GM19025 (cell line): ENCODE measurements at regions not wholly inside any gene's neighbourhood (a gene's known extent, or its start where the extent isn't known, plus 50 kb on each side); places are given as distances from the start of the nearest gene placed in this dataset.

Source experiments
- ATAC-seq: cut with Tn5 transposase; IDR thresholded peaks from one replicate; pipeline ENCODE4 v1.9.1; 2021; ENCODE audit warnings: mild to moderate bottlenecking, low read depth, moderate library complexity; ENCODE audit not compliant: unreplicated experiment

DNA sequence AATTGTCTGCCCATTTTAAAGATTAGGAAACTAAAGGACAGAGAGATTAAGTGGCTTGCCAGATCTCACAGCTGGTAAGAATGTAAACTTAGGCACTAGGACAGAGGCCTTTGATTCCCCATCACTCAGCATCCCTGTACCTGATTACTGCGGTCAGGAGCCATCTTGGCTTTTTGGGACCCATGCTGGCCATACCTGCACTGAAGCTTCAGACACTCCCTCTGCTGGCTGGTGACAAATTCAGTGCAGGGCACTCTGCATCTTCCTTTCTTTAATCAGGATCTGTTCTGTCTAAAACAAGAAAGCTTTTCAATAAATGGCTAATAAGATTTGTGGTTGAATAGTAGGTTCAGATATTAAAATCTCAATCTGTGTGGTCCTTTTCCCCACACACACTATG lies 215.5 kb upstream of the RORB start:
- ATAC-seq, result no peak

- no peak for ATAC-seq
Measured at GRCh38 chr9:74282526-74283253, 214.4 kb upstream of the RORB start.

DNA sequence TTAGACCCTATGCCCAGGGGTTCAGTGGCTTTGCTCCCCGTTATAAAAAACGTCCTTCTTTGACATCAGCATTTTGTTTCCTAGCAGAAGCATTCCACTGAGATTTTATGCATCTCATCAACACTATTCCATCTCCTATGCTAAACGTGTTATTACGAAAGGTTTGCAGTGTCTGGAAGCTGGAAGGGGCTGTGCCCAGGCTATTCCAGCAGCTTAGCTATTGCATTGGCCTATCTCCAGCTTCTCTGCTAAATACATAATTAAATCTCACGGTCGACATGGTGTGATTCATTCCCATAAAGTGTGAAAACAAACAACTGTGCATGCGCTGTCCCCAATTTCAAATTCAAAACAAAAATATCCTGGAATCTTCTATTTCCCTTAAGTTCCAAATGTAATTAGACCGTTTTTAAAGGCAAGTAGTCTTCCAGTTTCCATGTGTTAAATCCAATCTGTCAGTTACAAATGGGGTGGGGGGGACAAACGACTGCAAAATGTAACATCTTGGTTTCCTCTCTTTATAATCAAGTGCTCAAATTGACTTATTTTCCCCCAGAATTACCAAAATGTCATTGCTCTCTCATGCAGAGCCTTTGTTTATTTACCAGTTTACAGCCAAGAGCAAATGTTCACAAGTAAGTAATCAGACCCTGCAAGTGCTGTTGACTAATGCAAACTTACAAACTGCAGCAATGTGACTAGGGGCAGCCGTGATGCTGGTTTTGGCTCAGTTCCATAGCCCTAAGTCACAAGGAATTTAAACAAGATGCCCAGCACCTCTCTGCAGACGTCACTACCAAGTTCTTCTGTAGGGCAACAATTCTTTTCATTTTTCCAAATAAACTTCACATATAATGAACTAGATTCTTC lies 212.3 kb upstream of the RORB start:
- no peak for ATAC-seq

- ATAC-seq, result no peak
Measured at GRCh38 chr9:74293479-74293878, 203.7 kb upstream of the RORB start.

GRCh38 chr9:74303945-74304344 lies 193.2 kb upstream of the RORB start:
- ATAC-seq, result no peak

- no peak for ATAC-seq
Measured at GRCh38 chr9:74304598-74304997, 192.5 kb upstream of the RORB start.

GRCh38 chr9:74309654-74310053 lies 187.5 kb upstream of the RORB start:
- ATAC-seq, result no peak

GRCh38 chr9:74317235-74317634 lies 179.9 kb upstream of the RORB start:
- ATAC-seq, result no peak

DNA sequence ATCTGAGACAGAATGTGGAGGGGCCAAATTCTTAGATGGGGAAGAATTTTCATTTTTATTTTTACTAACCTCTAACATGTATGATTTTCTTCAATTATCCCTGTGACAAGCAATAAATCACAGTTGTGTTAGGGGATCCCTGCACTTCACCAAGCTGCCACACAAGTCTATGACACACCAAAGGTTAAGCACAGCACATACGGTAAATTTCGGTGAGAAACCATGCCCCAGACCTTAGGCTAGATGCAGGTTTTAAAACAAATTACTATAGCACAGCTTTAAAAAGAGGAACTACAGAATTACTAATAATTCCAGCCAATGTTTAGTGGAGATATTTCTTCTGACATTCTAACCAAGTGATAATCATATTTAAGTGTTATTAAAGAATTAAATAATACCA lies 175.7 kb upstream of the RORB start:
- ATAC-seq, result no peak

GRCh38 chr9:74322661-74323314 lies 174.3 kb upstream of the RORB start:
- peak; percentile 46 for ATAC-seq

DNA sequence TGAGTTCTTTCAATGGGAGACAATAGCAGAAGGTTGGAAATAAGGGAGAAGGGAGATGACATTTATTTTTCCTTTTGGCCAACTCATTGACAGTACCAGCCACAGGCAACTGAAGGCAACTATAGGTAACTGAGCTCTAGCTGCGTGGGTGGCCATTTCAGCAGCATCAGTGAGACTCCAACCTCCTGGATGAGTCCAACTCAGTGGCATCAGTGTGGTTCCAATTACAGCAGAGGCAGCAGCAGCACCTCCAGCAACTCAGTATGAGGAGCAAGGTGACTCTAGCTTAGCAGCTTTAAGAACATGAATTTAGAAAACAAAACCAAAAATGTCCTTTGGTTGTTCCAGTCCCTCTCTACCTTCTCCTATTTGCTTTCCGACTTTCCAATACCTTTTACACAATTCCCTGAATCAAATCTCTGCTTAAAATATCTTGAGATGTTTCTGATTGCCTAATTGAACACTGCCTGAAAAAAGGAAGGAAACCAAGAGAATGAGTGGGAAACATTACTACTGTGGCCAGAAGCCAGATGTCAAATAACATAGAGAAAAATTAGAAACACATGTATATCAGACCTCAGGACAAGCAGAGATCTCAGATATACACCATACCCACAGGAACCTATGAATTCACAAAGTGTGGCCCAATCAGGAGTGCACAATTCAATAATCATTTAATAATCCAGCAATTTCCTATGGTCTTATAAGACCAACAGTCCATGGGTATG lies 166.5 kb upstream of the RORB start:
- ATAC-seq, result no peak

DNA sequence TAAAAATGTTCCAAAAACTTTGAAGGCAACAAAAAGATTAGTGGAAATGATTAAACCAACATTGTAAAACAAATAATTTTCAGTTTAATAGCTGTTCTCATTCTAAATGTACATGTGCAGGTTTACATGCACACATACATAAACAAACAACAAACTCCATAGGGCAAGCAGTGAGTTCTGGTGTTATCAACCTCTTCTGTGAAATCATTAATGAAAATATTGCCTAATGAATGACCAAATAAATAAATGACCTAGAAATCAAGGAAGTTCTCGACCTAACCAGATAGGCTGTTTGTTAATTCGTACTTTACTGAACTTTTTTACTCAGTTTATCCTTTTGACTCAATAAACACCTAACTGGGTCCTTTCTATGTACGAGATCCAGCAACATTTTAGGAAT lies 165.5 kb upstream of the RORB start:
- ATAC-seq, result no peak

- ATAC-seq, result no peak
Measured at GRCh38 chr9:74333384-74334032, 163.6 kb upstream of the RORB start.

DNA sequence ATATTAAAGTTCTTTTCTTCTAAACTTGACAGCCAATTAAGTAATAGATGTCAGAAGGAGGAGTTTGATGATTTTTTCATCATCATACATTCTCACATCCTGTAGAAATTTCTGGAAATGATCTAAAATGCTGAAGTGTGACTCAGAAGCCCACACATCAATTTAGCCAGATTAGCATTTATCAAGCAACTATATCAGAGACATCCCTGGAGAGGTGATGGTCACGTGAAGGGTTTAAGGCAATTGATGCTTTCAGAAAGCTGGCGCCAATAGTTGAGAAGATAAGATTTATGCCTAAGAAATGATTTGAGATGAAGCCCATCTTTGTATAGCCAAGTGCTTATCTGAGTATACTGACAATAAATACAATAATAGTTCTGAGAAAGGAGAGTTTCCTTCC lies 162.9 kb upstream of the RORB start:
- no peak for ATAC-seq

DNA sequence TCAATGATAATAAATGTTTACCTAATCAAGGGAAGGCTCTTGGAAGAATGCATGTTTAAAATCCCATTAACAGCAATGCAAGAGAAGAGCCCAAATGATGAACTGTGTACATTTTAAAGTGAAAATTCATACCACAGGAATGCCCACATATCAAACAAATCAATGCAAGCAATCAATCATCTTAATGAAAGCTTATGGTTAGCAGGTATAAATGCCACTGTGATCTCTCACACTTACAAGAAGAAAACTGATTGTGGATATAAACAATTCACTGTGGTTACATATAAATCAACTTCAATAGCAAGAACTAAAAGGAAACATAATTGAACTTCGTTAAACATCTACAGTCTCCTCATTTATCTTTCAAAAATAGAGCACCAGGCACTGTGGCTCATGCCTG lies 161.0 kb upstream of the RORB start:
- no peak for ATAC-seq

GRCh38 chr9:74348777-74349176 lies 148.4 kb upstream of the RORB start:
- ATAC-seq, result no peak

- no peak for ATAC-seq
Measured at GRCh38 chr9:74355107-74355506, 142.0 kb upstream of the RORB start.

DNA sequence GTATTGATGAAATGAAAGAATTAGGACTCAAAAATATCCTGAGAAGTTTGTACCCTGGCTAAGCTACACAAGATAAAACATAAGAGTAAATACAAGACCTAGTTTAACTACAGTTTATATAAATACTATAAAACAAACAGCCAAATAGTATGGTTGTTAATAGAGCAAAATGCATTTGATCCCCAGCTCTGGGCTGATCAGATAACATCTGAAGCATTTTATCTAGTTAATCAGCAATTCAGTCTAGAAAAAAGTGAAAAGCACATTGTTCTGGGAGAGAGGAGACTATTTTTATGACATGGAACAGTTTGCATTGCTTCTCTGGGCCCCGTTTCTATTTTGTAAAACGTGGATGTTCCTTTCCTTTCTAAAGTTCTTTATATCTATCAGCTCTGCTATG lies 139.6 kb upstream of the RORB start:
- ATAC-seq, result no peak

- no peak for ATAC-seq
Measured at GRCh38 chr9:74358959-74359358, 138.2 kb upstream of the RORB start.

DNA sequence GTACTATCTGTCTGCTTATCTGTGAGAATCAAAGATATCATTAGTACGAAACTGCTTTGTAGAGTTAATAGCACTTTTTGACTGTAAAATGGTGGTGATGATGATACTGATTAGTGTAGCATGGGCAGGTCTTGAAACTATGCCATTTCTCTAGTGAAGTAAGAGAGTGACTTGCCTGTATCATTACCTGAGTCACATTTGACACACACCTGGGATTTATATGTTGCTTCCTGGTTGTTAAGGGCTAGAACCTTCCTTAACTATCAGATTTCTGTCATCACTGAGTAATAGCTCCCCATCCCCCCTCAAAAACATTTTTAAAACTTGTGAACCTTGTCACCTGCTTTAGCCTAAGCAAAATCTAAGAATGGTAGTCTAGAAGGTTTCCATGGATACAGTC lies 135.6 kb upstream of the RORB start:
- ATAC-seq, result no peak
